ENCODE measurements at regions not wholly inside any gene's neighbourhood (a gene's known extent, or its start where the extent isn't known, plus 50 kb on each side); places are given as distances from the start of the nearest gene placed in this dataset.
"Not testable (repeated sequence)": the region's sequence is repeated elsewhere in the genome, so short reads cannot be mapped to it uniquely, and the experiment has no call there.

DNA sequence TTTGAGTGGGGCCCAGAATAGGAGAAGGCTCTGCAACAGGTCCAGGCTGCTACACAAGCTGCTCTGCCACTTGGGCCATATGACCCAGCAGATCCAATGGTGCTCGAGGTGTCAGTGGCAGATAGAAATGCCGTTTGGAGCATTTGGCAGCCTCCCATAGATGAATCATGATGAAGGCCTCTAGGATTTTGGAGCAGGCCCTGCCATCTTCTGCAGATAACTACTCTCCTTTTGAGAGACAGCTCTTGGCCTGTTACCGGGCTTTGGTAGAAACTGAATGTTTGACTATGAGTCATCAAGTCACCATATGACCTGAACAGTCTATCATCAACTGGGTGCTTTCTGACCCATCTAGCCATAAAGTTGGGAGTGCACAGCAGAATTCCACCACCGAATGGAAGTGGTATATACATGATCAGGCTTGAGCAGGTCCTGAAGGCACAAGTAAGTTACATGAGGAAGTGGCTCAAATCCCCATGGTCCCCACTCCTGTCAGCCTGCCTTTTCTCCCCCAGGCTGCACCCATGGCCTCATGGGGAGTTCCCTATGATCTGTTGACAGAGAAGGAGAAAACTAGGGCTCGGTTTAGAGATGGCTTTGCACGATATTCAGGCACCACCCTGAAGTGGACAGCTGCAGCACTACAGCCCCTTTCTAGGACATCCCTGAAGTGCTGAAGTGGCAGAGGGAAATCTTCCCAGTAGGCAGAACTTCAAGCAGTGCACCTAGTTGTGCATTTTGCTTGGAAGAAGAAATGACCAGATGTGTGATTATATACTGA is 971.4 kb downstream of the MCTP2 start:
- no peak for DNase-seq

DNA sequence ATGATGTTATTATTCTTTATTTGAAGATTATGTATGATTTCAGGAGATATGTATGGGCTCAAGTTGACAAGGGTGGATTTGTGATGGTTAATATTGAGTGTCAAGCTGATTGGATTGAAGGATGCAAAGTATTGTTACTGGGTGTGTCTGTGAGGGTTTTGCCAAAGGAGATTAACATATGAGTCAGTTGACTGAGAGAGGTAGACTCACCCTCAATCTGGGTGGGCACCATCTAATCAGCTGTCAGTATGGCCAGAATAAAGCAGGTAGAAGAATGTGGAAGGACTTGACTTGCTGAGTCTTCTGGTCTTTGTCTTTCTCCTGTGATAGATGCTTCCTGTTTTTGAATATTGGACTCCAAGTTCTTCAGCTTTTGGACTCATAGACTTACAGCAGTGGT is 973.7 kb downstream of the MCTP2 start:
- no peak for DNase-seq

DNA sequence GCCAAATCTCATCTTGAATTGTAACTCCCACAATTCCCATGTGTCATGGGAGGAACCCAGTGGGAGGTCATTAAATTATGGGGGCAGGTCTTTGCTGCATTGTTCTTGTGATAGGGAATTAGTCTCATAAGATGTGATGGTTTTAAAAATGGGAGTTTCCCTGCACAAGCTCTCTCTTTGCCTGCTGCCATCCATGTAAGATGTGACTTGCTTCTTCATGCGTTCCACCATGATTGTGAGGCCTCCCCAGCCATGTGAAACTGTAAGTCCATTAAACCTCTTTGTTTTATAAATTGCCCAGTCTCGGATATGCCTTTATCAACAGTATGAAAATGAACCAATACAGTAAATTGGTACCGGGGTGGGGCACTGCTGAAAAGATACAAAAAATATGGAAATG is 974.5 kb downstream of the MCTP2 start:
- not testable (repeated sequence) for DNase-seq

DNA sequence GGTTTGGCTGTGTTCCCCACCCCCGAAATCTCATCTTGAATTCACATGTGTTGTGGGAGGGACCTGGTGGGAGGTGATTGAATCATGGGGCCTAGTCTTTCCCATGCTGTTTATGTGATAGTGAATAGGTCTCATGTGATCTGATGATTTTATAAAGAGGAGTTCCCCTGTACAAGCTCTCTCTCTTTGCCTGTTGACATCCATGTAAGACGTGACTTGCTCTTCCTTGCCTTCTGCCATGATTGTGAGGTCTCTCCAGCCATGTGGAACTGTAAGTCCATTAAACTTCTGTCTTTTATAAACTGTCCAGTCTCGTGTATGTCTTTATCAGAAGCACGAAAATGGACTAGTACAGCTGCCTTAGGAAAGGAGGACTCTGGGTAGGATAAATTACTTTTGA is 976.7 kb downstream of the MCTP2 start:
- DNase-seq, result no peak

DNA sequence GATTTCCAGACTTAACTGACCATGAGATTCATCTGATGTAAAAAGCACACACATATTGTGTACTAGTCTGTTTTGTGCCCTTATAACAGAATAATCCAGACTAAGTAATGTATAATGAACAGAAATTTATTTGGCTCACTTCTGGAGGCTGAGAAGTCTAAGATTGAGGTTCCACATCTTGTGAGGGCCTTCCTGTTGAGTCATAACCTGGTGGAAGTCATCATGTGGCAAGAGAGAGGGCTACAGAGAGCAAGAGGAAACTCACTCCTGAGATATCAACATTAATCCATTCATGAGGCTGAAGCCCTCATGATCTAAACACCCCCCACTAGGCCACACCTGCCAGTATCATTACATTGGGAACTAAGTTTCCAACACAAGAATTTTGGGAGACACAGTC is 977.6 kb downstream of the MCTP2 start:
- no peak for DNase-seq

DNA sequence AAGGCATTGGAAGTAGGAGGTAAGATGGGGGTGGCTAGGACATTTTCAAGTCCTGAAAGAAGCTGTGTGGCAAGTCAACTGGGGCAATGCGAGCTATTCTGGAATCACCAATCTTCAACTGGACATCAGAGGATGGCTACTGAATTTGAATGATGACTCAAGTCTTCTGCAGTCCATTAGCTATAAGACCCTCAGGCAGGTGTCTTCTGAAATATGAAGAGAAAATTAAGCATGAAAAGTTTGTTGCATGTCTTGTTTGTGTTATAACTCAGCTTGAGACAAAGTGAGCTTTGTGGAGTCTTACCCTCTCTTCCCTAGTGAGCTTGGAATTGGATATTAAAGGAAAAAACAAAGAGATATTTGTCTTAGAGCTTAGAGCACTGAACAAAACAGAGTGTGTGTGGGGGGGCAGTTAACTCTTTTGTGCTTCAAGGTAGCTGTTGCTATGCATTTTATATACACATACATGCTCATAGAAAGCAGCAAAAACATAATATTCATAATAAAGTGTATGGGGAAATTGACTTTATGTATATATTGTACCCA is 979.1 kb downstream of the MCTP2 start:
- no peak for DNase-seq

GRCh38 chr15:95215017-95215416 is 983.7 kb downstream of the MCTP2 start:
- no peak for DNase-seq

- DNase-seq, result no peak
These were observed 995.5 kb downstream of the MCTP2 start for GRCh38 chr15:95226835-95227234.

DNA sequence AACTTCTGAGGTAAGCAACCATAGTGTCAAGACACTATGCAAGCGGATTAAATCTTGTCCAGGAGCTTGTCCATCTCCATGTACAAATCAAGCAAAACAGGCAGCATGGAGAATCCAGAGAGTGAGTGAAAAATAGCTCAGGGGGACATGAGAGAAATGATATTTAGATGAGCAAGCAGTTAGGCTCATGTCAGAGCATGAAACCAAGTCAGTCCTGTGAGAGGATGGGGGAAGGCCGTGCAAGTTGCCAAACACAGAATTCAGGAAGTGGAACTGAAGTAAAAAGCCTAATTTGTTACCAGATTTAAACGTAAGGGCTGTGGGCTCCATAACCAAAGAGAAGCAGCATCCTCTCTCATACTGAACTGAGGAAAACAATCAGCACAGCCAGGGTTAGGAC is 995.9 kb downstream of the MCTP2 start:
- no peak for DNase-seq

DNA sequence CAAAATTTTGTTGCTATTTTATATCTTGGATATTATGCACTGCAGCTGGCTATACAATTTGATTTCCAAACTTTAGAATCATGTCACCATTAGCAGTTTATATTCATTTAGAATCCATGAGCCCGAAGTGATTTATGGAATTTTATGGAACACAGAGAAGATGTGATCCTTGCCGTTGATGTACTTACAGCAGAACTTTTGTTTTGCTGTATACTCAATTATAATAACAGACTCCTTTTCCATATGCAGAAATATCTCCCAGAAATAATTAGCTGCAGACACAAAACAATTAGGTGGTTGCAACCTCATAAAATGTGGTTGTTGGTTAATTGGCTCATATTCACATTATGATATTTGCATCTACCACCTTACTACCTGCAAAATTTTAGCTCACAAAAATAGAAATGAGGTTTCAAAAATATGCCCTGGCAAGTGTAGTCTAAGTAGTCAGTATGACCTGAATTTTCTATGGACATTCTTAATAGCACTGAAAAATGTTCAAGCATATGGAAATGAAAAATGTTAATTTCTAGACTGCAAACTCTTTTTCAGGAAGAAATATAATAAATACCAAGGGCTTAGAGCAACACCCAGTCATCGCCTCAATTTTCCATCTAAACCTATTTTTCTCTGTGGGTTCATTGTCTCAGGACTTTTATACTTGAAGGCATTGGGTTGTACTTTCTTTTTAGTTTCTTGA is 997.6 kb downstream of the MCTP2 start:
- DNase-seq, result no peak

DNA sequence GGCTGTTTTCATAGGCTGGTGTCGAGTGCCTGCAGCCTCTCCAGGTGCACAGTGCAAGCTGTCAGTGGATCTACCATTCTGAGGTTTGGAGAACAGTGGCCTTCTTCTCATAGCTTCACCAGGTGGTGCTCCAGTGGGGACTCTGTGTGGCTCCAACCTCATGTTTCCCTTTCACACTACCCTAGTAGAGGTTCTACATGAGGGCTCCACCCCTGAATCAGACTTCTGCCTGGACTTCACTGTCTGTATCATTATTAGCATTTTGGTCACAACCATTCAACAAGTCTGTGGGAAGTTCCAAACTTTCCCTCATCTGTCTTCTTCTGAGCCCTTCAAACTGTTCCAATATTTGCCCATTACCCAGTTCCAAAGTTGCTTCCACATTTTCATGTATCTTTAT is 1003.7 kb downstream of the MCTP2 start:
- no peak for DNase-seq

GRCh38 chr15:95247071-95247984 is 1016.0 kb downstream of the MCTP2 start:
- DNase-seq, result no peak

GRCh38 chr15:95249524-95249923 is 1018.2 kb downstream of the MCTP2 start:
- no peak for DNase-seq

- no peak for DNase-seq
These were observed 1021.0 kb downstream of the MCTP2 start for GRCh38 chr15:95252404-95252803.

- no peak for DNase-seq
These were observed 1022.9 kb downstream of the MCTP2 start for GRCh38 chr15:95254263-95254662.

- peak; percentile 59 for DNase-seq
These were observed 1028.2 kb downstream of the MCTP2 start for GRCh38 chr15:95259513-95259912.

- no peak for DNase-seq
These were observed 1028.6 kb downstream of the MCTP2 start for GRCh38 chr15:95259965-95260364.

GRCh38 chr15:95260856-95261255 is 1029.5 kb downstream of the MCTP2 start:
- DNase-seq, result no peak

GRCh38 chr15:95261546-95261945 is 1030.2 kb downstream of the MCTP2 start:
- no peak for DNase-seq

GRCh38 chr15:95261968-95262367 is 1030.6 kb downstream of the MCTP2 start:
- no peak for DNase-seq

GRCh38 chr15:95262866-95263564 is 1031.7 kb downstream of the MCTP2 start:
- no peak for DNase-seq

DNA sequence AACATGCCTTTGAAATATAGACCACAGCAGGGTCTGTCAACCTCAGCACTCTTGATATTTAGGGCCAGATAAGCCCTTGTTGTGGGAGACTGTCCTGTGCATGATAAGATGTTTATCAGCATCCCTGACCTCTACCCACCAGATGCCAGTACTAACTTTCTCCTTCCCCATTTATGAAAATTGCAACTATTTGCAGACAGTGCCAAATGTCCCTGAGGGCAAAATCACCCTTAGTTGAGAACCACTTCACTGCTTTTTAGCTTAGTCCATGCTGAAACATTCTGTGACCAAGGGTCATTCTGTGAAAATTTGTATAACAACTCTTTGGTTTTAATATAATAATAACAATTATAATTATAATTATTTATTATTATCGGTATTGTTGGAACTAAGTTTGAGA is 1032.4 kb downstream of the MCTP2 start:
- no peak for DNase-seq
